Astrocyte (in vitro differentiated cells and primary cell): ENCODE measurements at regions not wholly inside any gene's neighbourhood (a gene's known extent, or its start where the extent isn't known, plus 50 kb on each side); places are given as distances from the start of the nearest gene placed in this dataset.

Experiments used
- DNase-seq: peaks from one replicate; pipeline ENCODE4 v3.0.0-alpha.2; 2010; ENCODE audit warnings: low read depth
- FAIRE-seq: peaks from 2 replicates; lab custom pipeline; 2011; peaks lifted over from hg19 to GRCh38; lab: Jason Lieb, UNC
- H2AFZ ChIP-seq: 2 replicates; pipeline ENCODE4 v1.6.0; 2012; ENCODE audit warnings: low read depth, low read length, inconsistent platforms
- H3K27ac ChIP-seq: 2 replicates; pipeline ENCODE4 v1.5.1; 2011; ENCODE audit warnings: low read depth, low read length, inconsistent platforms
- H3K27me3 ChIP-seq: 2 replicates; pipeline ENCODE4 v1.6.0; 2011; ENCODE audit warnings: low read length, inconsistent platforms; ENCODE audit not compliant: insufficient read depth
- H3K36me3 ChIP-seq: 2 replicates; pipeline ENCODE4 v1.5.1; 2011; ENCODE audit warnings: low read length, inconsistent platforms; ENCODE audit not compliant: insufficient read depth
- H3K4me1 ChIP-seq: 2 replicates; pipeline ENCODE4 v1.5.1; 2011; ENCODE audit warnings: low read length, inconsistent platforms; ENCODE audit not compliant: insufficient read depth
- H3K4me2 ChIP-seq: 2 replicates; pipeline ENCODE4 v1.6.0; 2012; ENCODE audit warnings: low read length, inconsistent platforms
- H3K4me3 ChIP-seq: 2 replicates; pipeline ENCODE4 v1.5.1; 2011; ENCODE audit warnings: low read depth, mild to moderate bottlenecking, low read length, inconsistent platforms; ENCODE audit not compliant: insufficient read depth
- H3K79me2 ChIP-seq: 2 replicates; pipeline ENCODE4 v1.6.0; 2012; ENCODE audit warnings: mild to moderate bottlenecking, low read length, inconsistent platforms; ENCODE audit not compliant: insufficient read depth
- H3K9ac ChIP-seq: 2 replicates; pipeline ENCODE4 v1.6.0; 2012; ENCODE audit warnings: mild to moderate bottlenecking, low read length, inconsistent platforms
- H3K9me3 ChIP-seq: 2 replicates; pipeline ENCODE4 v1.5.1; 2012; ENCODE audit warnings: low read depth, mild to moderate bottlenecking, low read length, inconsistent platforms; ENCODE audit not compliant: insufficient read depth
- H4K20me1 ChIP-seq: 2 replicates; pipeline ENCODE4 v1.6.0; 2012; ENCODE audit warnings: low read length, inconsistent platforms; ENCODE audit not compliant: insufficient read depth
- H3K27ac Mint-ChIP-seq: one replicate; pipeline ENCODE4 v1.8.0; 2021; ENCODE audit warnings: mild to moderate bottlenecking, mixed read lengths; ENCODE audit not compliant: unreplicated experiment
- H3K27me3 Mint-ChIP-seq: one replicate; pipeline ENCODE4 v1.8.0; 2021; ENCODE audit warnings: low read depth, mixed read lengths; ENCODE audit not compliant: unreplicated experiment
- H3K36me3 Mint-ChIP-seq: one replicate; pipeline ENCODE4 v1.8.0; 2021; ENCODE audit warnings: low read depth, mixed read lengths; ENCODE audit not compliant: unreplicated experiment
- H3K4me1 Mint-ChIP-seq: one replicate; pipeline ENCODE4 v1.8.0; 2021; ENCODE audit warnings: low read depth, mixed read lengths; ENCODE audit not compliant: unreplicated experiment
- H3K4me3 Mint-ChIP-seq: one replicate; pipeline ENCODE4 v1.8.0; 2021; ENCODE audit warnings: mild to moderate bottlenecking, moderate library complexity, mixed read lengths; ENCODE audit not compliant: unreplicated experiment
- H3K9me3 Mint-ChIP-seq: one replicate; pipeline ENCODE4 v1.8.0; 2021; ENCODE audit warnings: mild to moderate bottlenecking, mixed read lengths; ENCODE audit not compliant: unreplicated experiment
- EZH2 ChIP-seq: IDR thresholded peaks from 2 replicates; pipeline ENCODE4 v1.6.1; 2012; ENCODE audit warnings: mild to moderate bottlenecking, low read length, inconsistent platforms; ENCODE audit not compliant: insufficient read depth
- TF ChIP-seq, protein P1 (sequence below): IDR thresholded peaks from 2 replicates; pipeline ENCODE4 v1.5.1; 2011; ENCODE audit warnings: low read depth, mild to moderate bottlenecking, inconsistent platforms, low read length, moderate library complexity; ENCODE audit not compliant: insufficient read depth

DNA sequence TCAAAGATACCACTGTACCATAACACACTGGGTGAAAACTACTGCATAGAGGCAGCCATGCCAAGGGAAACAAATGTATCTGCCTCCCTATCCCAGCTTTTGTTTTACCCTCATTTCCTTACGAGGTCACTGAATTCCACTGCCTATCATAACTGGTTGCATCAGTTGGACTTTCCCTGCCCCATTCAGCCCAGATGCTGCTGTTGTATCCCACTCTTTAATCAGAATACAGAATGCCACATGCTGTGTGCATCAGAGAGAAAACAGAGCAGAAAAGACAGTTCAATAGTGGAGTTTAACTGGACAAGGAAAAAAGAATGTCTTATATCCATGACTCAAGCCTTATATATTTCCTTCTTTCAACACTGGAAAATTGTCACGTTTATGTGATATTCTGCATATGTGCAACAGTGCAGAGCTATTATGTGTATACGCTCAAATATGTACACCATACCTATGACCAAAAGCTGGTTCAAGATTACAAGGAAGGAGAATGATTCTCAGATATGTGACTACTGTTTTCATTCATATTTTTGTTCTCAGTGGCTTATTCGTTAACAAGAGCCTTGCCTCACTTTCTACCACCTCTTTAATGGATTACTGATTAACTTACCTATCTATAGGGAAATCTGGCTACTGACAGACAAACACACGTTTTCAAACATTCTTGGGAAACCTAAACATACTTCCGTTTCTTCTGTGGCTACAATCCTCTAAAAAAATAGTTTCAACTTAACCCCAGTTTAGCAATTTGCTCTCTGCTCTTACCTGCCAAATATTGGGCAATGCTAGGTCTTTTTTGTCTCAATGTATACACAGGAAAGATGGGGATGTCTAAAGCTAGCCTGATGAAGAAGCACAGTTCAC is 378.9 kb downstream of the SMARCA1 start:
- H3K27ac Mint-ChIP-seq = peak overlapping the region; percentile 90
- DNase-seq = peak; percentile 12
- Histone ChIP-seq H3K27me3 (no peaks in the 10 kb centered on the region), H3K79me2 (no peaks in the 10 kb centered on the region), H2AFZ (no peak overlapping the region), H3K9me3 (no peaks in the 10 kb centered on the region), H3K9ac (no peak overlapping the region), H3K4me1 (no peaks in the 10 kb centered on the region), H3K4me3 (no peak overlapping the region), H3K4me2 (peak overlapping the region; percentile 30), H3K36me3 (no peaks in the 10 kb centered on the region), H4K20me1 (no peaks in the 10 kb centered on the region), H3K27ac (no peak overlapping the region)
- peaks cover 28% of the 10 kb centered on the region for H3K4me1 Mint-ChIP-seq
- no peaks in the 10 kb centered on the region for H3K9me3 Mint-ChIP-seq
- no peaks in the 10 kb centered on the region for H3K36me3 Mint-ChIP-seq
- no peaks in the 10 kb centered on the region for H3K27me3 Mint-ChIP-seq
- H3K4me3 Mint-ChIP-seq = no peak overlapping the region
- FAIRE-seq = peak; percentile 98
- no peak for TF ChIP-seq EZH2
- TF ChIP-seq, protein P1, sequence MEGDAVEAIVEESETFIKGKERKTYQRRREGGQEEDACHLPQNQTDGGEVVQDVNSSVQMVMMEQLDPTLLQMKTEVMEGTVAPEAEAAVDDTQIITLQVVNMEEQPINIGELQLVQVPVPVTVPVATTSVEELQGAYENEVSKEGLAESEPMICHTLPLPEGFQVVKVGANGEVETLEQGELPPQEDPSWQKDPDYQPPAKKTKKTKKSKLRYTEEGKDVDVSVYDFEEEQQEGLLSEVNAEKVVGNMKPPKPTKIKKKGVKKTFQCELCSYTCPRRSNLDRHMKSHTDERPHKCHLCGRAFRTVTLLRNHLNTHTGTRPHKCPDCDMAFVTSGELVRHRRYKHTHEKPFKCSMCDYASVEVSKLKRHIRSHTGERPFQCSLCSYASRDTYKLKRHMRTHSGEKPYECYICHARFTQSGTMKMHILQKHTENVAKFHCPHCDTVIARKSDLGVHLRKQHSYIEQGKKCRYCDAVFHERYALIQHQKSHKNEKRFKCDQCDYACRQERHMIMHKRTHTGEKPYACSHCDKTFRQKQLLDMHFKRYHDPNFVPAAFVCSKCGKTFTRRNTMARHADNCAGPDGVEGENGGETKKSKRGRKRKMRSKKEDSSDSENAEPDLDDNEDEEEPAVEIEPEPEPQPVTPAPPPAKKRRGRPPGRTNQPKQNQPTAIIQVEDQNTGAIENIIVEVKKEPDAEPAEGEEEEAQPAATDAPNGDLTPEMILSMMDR = no peak

DNA sequence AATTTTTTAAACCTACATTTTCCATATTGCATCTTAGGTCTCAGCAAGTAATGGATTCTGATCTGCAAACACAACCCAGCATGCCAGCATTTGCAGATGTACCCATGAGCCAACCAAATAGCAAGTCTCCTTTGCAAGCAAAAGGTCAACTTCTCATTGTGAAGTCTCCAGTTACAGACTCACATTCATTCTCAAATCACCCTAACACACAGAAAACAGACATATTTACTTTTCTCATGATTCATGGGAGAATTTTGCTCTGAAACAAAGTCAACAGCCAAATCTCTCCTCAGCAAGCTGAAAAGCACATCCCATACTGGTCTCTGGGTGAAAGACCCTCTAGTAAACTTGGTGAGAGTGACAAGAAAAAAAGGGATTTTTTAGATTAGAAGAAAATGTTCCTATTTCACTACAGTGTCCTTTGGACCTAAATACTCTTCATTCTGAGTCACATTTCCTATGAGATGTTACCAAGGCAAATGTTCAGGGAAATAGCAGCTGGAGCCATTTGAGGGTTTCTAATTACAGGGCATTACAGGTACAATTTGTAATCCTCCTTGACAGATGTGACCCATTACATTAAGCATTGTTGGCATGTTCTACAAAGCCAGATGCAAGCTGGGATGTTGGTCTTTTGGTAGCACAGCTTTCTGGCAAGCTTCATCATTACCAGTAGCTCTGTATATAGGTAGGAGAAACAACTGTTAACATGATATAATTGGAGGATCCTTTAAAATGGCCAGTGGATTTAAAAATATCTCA is 383.3 kb downstream of the SMARCA1 start:
- no peak overlapping the region for H3K4me3 Mint-ChIP-seq
- no peak overlapping the region for H3K27ac ChIP-seq
- no peaks in the 10 kb centered on the region for H3K79me2 ChIP-seq
- no peaks in the 10 kb centered on the region for H3K27me3 ChIP-seq
- no peaks in the 10 kb centered on the region for H3K4me1 ChIP-seq
- TF ChIP-seq, protein P1 = no peak
- no peak for TF ChIP-seq EZH2
- H3K9me3 ChIP-seq = no peaks in the 10 kb centered on the region
- no peak overlapping the region for H3K9ac ChIP-seq
- no peaks in the 10 kb centered on the region for H3K27me3 Mint-ChIP-seq
- no peaks in the 10 kb centered on the region for H3K36me3 Mint-ChIP-seq
- no peak overlapping the region for H3K27ac Mint-ChIP-seq
- H3K9me3 Mint-ChIP-seq = no peaks in the 10 kb centered on the region
- DNase-seq (peak; percentile 20), FAIRE-seq (peak; percentile 93)
- H4K20me1 ChIP-seq = no peaks in the 10 kb centered on the region
- H3K36me3 ChIP-seq = no peaks in the 10 kb centered on the region
- H3K4me3 ChIP-seq = no peak overlapping the region
- no peak overlapping the region for H3K4me2 ChIP-seq
- peaks cover 31% of the 10 kb centered on the region for H3K4me1 Mint-ChIP-seq
- H2AFZ ChIP-seq = no peak overlapping the region
